ENCODE measurements at regions not wholly inside any gene's neighbourhood (a gene's known extent, or its start where the extent isn't known, plus 50 kb on each side); places are given as distances from the start of the nearest gene placed in this dataset.

DNA sequence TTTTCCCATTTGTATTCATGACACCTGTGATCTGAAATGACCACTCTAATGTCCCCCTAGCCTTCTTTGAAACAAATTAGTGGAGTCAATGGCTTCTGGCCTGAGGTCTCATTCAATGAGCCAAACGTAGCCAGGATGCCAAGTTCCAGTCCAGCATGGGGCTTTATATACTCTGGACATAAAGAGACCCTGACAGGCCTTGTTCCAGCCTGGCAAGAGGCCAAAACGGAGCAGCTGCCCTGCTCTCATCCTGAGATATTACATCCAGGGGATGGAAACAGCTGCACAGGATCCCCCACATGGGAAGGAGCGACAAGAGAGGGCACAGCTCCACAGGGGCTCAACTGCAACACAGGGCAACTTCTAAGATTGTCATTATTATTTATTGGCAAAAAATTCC lies 437.8 kb downstream of the CDH26 start:
- no peak for DNase-seq

DNA sequence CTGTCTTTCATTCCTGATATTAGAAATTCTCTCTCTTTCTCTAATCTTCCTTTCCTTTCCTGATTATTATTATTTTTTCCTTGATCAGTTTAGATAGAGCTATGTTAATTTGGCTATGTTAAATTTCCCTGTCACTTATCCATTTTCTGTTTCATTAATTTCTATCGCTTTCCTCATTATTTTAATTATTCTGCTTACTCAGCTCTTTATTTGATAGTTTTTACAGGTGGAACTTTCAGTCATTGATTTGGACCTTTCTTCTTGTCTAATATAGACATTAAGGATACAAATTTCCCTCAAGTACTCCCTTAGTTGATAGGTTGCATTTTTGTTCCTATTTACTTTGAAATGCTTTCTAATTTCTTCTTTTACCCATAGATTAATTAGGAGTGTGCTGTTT lies 442.3 kb downstream of the CDH26 start:
- no peak for DNase-seq

DNA sequence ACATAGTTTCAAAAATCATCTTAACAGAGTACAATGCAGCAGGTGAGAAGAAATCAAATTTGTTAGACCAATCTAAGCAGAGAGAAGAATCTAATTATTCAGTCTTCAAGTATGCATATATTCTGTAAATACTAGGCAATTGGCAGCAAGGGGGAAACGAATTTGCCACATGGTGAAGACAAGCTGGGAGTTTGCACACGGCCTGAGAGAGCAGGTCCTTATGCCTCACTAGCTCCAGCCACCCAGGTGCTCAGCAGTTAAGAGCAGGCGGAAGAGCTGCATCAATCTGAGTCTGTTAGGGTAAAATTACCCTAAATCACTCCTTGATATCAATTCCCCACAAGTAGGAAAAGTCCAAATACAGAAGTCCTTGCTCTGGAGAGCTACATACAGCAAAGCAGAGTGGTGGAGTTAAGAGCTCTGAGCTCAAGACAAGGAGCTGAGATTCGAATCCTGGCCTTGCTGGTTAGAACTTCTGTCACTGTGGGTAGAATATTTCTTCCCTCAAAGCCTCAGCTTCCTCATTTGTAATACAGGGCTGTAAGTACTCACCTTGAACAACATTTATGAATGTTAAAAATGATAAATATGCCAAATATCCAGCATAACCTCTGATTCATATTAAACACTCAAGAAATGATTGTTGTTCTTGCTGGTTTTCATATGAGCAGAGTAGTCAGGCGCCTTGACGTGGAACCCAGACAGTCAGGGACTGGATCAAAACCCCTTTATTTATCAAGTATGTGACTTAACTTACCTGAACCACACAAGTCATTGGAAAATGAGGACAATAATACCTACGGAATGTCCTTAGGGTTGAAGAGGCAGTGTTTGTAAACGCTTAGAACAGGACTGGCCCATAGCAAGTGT lies 444.2 kb downstream of the CDH26 start:
- no peak for DNase-seq

DNA sequence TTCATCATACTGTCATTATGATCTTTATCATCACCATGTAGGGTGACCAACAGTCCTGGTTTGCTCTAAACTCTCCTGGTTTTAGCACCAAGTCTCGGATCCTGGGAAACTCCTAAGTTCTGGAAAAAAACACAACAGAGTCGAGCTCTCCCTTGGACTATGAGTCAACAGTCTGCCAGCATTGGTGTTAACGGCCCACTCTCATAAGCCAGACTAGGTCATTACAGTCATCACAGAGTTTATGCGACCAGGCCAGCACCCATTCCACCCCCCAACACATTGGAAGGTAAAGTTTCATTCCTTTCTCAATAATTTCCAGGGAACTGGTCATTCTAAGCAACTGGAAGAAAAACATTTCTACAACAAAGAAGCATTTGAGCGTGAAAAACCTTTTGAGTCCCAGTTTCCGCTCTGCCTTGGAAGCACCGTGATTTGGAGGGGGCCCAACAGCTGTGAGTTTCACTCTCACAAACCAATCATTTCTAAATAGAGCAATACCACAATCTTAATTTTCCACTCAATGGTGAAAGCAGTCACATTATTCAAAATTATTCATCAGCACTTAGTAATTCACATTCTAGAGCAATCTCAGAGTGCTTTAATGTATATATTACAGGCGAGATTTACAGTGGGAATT lies 445.0 kb downstream of the CDH26 start:
- no peak for DNase-seq

DNA sequence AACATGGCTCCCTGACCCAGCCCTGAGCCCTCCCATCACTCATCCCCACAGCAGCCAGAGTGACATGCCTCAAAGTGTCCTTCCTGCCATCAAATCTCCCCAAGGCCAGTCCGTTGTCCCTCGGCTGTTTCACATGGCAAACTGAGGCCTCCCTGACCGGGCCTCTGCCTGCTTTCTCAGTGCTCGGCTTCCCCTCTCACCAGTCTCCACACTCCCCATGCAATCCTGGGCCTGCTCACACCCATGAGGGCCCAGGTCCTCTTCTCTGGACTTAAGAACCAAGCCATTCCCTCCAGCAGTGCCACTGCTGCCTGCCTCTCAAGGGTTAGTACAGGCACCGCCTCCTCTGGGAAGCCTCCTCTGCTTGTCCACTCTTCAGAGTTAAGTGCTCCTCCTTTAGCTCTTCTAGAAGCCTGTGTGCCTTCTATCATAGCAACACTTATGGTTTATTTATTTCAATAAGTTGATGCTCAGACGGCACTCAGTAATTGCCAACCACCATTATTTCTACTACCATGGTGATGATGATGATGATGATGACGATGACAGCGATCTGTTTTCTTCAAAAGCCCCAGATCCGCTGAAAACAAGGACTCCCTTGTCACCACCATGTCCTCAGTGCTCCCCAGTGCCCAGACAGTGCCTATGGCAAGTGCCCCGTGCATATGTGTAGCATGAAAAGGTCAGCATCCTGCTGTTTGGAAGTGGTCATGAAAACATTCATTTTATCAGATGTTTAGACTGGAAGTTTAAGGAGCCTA lies 449.0 kb downstream of the CDH26 start:
- DNase-seq, result no peak

DNA sequence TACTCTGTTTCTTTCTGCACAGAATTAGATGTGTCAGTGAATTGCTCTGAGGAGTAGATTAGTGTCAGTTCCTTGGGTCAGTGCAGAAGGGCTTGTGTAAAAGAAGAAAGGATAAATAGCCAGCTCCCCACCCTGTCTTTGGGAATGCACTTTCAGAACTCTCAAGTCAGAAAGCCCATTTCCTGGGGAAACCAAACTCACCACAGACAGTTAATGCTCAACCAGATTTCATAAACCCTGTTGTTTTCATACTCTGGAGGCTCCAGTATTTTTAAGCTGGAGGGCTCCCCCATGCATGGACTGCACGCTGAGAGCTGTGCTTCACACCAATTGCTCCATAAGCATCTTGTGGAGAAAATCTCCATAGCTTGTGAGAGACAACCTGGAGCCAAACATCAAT lies 449.7 kb downstream of the CDH26 start:
- DNase-seq, result no peak

DNA sequence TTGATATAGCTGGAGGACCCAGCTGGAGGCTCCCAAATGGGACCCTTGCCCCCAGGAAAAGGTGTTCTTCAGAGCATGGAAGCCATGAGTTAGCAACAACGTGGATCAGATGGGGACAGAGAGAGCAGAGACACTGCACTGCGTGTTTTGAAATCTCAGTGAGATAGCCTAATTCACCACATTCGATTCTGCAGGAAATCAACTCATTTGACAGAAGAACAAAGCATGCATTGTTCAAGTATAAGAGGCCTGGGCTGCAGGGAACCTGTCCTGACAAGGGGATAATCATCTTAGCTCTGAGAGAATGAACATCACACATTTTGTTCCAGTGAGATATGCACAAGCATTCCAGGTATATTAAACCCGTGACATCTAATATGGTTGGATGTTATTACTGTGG lies 450.2 kb downstream of the CDH26 start:
- no peak for DNase-seq

DNA sequence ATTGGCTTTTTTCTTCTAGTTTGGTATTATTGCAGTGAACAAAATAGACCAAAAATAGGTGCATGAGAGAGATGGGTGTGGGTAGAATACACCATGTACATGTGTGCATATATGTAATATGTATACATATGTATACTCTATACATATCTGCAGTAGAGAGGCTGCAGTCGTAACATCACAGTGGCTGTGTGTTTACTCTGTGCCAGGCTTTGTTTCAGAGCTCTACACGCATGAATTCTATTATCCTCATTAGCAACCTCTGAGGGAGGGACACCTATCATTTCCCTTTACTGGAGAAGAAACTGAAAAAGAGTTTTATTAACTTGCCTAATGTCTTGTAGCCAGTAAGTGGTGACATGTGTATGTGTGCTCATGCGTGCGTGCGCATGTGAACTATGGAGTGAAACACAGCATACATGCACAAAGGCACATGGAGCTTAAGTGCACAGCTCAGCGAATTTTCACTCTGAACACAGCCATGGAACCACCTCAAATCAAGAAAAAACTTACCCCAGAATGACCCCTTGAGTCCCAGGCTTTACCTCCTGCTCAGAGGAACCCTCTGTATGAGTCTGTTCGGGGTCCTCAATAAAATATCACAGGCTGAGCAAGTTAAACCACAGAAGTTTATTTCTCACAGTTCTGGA lies 452.5 kb downstream of the CDH26 start:
- DNase-seq, result no peak

DNA sequence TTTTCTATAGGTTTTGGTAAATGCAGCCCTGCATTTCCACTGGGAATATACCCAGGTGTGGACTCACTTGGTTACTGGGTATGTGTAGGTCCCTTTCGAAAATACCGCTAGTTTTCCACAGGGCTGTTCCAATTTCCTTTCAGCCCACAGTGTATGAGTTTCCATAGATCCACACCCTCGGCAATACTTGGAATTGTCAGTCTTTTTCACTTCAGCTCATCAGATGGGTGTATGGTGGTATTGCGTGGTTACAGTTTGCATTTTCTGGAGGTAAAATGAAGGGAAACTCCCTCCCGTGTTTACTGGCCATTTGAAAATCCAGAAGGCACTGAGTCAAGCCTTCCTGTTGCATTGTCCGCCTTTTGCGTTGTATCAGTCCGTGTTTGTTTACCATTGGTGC lies 453.6 kb downstream of the CDH26 start:
- DNase-seq, result no peak

DNA sequence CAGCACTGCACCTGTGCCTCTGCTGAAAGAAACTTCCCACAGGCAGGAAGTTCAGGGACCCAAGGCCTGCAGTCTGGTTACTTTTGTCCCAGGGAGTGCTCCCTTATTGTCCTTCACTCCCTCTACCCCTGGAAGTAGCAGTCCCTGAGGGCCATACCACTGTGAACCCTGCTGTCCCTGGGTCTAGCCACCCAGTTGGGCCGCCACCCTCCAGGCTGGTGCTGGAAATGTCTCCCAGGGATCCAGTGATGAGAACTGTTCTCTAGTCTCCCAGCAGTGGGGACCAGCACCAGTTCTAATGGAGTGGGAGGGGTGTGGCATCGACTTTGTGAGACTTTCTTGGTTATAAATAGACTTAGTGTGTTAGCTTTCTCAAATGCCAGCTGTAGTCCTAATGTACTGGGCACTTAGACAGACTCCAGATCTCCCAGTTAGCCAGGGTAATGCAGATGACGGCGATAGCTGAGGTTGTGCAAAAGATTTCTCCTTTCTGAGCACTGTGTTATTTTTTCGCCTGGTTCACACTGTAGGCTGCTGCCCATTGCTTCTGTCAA lies 462.5 kb downstream of the CDH26 start:
- DNase-seq, result no peak

DNA sequence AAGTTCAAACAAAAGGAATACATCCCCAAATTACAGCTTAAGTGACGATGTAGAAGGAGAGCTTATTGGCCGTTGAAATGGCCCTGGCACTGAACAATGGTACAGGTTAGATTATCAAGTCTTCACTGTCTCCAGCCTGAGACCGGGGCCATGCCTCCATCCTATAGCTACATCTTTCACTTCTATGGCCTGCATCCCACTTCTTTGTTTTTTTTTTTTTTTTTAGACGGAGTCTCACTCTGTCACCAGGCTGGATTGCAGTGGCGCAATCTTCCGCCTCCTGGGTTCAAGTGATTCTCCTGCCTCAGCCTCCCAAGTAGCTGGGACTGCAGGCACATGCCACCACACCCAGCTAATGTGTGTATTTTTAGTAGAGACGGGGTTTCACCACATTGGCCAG lies 464.6 kb downstream of the CDH26 start:
- no peak for DNase-seq

DNA sequence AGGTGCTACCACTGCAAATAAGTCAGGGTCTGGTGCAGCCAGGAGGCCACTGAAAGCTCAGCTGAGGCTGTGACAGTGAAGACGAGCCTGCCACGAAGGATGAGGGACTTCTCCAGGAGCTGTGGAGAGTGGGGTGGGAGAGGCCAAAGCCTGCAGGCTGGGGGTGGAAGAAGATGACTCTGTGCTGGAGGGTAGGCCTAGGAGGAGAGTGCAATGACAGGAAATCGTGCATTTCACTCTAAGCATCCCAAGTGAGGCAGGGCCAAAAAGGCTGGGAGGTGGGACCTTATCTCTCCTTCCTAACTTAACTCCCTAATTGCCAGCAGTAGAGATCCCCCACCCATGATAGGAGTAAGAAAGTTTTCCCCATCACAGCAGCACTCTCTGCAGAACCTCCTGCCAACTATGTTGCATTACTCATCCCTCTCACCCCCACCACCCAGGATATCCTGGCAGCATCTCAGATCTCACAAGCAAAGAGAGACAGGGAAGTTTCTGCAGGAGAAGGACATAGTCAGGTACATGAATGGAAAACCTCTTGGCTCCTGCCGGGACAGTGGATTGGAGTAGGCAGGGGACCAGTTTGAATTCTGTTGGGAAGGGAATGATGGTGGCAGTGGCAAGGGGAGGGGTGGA lies 466.2 kb downstream of the CDH26 start:
- no peak for DNase-seq

DNA sequence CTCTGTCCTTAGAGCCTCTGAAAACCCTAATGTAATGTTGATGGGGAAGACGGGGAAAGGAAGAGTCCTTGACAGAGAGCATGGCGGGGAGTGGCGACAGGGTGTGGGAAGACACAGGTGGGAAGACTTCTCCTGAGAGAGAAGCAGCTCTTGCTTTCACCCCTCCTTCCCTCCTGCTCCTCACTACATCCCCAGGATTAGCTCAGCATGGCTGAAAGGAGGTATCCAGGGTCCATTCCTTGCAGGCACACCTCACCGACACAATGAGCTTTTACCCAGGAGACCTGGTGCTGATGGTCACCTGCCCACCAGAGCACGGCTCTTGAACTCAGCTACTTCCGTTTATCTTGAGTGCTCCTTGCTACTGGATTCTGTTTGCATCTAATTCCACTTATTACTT lies 469.3 kb downstream of the CDH26 start:
- DNase-seq, result no peak

DNA sequence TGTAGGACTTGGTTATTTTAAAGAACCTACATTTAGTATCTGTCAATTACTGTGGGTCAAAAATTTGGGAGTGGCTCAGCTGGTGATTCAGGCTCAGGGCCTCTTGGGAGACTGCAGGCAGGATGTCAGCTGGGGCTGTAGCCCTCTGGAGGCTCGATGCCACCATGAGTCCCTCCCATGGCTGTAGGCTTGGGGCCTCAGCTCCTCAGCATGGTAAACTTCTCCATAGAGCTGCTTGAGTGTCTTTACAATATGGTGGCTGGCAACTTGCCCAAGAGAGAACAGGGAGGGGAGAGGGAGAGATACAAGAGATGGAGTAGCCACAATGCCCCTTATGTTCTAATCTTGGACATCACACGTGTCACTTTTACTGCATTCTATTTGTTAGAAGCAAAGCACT lies 470.4 kb downstream of the CDH26 start:
- no peak for DNase-seq

DNA sequence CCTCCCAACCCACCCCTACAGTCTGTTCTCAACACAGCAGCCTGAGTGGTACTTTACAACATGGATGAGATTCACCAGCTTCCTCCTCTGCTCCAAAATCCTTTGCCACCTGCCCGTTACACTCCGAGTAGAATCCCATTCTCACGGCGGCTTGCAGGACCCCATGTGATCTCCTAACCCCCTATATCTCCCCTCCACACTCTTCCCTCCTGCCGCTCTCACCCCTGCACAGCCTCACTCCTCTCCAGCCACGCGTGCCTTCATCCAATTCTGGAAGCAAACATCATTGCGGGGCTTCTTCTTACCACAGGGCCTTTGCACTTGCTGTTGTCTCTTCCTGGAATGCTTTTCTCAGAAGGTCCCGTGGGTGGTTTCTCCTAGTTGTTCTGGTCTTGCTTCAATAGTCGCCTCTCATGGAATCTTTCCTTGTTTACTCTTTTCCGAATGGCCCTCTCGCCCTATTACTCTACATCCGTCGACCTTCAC lies 472.3 kb downstream of the CDH26 start:
- DNase-seq, result no peak

DNA sequence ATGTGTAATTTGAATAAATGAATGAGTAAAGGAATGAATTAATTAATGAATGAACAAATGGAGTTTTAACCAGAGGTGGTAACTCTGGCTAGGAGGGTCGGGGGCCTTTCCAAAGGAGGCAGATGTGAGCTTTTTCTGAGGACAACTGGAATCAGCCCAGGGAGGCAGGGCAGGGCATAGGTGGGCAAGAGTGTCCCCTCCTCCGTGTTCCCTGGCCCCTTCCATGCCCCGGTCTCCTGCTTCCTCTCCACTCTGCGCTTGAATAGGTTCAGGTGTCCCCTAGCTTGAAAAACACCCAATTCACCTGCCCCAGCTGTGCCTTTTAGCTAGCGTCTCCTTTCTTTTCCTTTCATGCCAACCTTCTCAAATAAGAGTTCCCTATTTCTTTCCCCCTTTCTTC lies 473.1 kb downstream of the CDH26 start:
- DNase-seq, result no peak

DNA sequence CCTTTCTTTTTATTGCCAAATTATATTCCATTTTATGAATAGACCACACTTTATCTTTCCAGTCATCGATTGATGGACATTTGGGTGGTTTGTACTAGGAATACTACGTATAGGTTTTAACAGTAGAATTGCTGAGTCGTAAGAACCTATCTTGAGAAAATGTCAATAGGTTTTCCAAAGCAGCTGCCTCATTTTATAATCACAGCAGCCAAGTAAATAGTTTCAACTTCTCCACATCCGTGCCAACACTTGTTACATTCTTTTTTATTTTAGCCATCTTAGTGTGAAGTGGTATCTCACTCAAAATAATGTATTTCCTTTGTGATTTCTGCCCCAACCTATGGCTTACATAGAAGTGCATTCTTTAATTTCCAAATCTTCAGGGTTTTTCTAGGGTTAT lies 479.2 kb downstream of the CDH26 start:
- DNase-seq, result no peak

DNA sequence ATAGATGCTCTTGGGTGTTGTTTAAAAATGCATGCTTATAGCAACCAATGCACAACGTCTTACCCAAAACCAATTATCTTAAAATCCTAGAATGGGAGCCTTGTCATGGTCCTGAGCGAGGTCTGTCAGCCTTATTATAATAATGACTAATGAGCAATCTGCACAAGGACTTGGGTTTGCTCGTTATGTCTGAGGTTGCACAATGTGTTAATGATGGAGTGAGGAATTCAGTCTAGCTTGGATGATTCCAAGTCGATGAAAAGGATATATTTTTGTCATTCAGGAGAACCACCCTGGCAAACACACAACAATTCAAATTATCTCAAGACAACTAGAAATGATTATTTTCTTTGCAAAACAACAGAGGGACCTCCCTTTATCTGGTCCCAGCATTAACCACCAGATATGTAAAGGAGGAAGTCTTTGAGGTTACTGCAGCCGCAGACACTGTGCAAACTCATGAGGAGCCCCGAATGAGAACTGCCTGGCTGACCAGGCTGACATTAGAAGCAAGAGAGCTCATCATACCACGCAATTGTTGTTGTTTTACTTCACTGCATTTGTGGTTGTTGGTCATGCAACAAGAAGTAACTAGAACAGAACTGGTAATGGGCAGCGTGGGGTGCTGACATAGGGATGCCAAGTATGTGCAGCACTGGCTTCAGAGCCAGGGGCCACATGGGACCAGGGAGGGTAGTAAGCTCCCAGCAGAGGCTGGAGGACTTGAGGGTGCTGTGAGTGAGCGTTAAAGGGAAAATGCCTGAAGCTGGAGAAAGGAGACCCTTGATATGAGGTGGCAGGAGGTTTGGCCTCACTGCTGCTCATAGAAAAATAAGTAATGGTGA lies 488.3 kb downstream of the CDH26 start:
- no peak for DNase-seq

DNA sequence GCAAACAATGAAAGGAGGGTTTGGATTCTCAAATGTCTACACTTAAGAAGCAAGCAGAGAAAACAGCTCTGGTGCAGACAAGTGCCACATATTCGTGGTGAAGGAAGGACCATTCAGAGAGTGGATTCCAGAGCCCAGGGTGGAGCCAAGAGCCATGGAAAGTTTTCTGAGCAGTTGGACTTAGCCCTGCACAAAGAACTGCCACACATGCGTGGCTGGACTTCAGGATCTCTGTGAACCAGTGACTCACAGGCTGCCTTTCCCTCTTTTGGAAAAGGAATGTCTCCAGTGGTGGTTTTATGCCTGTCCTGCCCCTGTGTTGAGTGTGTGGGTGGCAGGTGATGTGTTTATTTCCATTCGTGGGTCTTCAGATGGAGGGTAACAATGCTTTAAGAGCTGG lies 489.5 kb downstream of the CDH26 start:
- no peak for DNase-seq

DNA sequence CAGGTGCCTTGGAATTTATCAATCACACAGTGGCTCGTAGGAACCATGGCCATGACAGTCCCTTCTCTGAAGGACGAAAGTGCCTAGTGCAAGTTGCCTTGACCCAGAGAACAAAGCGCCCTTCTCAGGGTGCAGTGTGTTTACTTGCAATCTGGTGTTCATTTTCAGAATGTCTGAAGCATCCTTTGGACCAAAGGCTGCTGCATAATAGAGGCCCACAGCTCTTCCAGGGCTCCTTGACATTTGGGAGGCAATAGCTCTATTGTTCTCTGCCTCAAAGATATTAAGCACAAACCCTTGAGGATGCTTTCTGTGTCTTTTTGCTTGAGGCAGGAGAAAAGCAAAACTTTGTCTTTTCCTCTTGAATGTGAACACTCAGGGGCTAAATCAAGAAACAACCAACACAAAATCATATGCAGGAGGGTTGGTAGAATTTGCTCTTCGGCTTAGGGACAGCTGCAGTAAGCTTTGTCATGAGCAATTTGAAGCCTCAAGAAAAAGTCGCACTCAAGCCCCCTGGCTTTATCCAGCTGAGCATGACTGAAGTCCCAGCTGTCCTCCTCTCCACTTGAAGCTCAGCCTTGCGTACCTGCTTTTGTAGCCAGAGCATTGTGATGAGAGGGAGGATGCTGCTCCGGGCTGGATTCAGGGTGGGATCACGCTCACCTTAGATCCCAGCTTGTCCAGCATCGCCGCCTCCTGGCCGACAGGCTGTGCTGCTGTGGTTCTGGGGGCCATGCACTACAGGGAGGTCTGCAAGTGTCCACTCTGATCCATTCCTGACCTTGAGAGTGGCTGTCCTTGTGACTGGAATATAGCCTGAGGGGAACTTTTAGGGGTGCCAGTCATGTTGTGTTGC lies 495.4 kb downstream of the CDH26 start:
- no peak for DNase-seq

DNA sequence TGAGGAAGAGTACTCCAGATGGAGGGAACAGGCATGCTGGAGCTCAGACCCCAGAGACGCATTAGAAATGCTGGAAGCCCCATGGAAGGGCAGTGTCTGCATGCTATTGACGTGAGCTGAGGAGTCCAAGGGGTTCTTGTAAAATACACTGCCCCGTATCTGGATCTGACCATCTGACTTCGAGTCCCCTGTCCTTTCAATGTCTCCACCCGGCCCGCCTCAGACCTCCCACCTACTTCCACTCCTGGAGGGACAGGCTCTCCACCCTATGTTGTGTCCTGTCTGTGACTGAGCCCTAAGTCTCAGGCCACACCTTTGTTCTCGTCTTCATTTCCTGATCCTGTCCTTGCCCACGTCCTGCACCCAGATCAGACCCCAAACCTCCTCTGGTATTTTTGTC lies 496.3 kb downstream of the CDH26 start:
- no peak for DNase-seq
